ENCODE measurements at regions not wholly inside any gene's neighbourhood (a gene's known extent, or its start where the extent isn't known, plus 50 kb on each side); places are given as distances from the start of the nearest gene placed in this dataset.
A peak's percentile ranks its signal among the peaks of the same experiment; 100 is the strongest.

GRCh38 chr2:226446406-226447001, 353.1 kb downstream of the IRS1 start:
- no peak for DNase-seq (ENCODE audit: extremely low read depth, low read depth)

- no peak for DNase-seq (ENCODE audit: extremely low read depth, low read depth)
These were observed 354.3 kb downstream of the IRS1 start for GRCh38 chr2:226445216-226445861.

DNA sequence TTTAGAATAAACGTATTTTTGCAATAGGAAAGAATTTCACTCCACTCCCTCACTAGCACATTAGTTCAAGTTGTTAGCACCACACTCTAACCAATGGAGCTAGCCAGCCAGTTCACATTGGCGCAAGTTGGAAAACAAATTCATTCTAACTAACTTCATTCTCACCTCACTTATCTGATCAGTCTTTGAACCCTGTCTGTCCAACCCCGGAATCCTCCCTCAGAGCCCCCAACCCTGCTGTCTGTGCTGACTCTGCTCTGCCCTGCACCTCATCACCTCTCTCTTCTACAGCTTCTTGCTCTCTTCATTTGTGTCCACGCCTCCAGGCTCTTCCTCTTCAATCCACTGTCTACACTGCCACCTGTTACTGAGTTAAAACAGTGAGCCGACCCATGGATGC, 356.5 kb downstream of the IRS1 start:
- no peak for DNase-seq (ENCODE audit: extremely low read depth, low read depth)

- DNase-seq (ENCODE audit: extremely low read depth, low read depth), result peak; percentile 37
These were observed 359.3 kb downstream of the IRS1 start for GRCh38 chr2:226440127-226440918.

DNA sequence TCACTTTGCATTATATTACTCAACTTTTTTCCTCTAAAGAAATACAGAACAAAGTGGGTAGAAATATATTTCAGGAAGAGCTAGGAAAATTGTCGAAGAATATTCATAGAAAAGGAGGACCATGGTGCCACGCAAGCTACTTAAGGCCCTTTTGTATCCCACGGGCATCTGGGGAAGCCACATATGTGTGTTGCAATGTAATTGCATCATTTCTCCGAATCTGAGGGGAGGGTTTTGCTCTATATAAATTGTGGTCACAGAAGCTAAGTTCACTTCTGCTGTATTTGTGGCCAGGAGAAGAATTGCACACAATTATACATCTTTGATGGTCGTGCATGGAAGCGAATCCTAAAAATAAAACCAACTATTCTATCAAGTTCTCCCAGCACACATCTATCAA, 360.3 kb downstream of the IRS1 start:
- no peak for DNase-seq (ENCODE audit: extremely low read depth, low read depth)

GRCh38 chr2:226435146-226435545, 364.5 kb downstream of the IRS1 start:
- DNase-seq (ENCODE audit: extremely low read depth, low read depth), result no peak

DNA sequence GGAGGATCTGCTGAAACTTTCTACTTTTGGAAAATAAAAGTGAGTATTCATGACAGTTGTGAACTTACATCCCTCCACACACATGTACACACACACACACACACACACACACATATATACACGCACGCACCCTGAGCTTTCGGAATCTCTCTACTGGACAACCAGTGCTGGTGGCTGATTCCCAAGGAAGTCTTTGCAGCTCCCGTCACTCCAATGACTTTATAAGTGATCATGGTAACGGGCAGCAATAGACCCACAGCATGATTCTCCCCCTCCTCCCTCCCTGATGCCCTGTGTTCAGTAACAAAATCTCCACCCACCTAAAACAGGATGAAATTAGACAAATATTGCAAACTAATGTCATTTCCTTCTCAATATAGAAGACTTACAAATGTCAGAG, 364.9 kb downstream of the IRS1 start:
- DNase-seq (ENCODE audit: extremely low read depth, low read depth), result no peak

DNA sequence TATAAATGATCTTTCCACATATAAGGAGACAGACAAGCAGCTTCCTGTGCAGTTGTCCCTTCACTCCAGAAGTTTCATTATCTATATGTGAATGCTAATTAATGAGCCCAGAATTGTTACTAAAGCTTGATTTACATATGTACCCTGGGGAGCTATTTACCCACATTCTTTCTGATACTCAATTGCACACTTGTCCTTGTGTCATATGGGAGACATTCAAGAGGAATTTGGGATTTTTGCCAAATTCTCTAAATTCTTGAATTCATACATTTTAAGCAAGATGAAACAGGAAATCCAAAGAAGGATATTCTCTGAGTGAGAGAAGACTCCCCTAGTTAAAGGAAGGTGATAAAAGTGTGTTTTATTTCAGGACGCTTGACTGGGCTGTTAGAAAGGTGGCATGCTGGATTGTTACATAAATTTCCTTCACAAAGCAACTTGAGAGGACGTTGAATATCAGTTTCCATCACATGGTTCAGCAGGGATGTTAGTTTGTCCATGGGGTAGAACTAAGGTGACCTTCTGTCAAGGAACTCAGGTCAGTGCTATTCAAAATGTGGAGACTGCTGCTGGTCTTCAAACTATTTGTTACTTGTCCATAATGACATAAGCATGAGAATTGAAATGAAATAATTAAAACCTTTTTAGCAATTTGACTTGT, 368.2 kb downstream of the IRS1 start:
- no peak for DNase-seq (ENCODE audit: extremely low read depth, low read depth)

GRCh38 chr2:226429476-226429875, 370.1 kb downstream of the IRS1 start:
- DNase-seq (ENCODE audit: extremely low read depth, low read depth), result no peak

GRCh38 chr2:226427538-226428307, 371.9 kb downstream of the IRS1 start:
- DNase-seq (ENCODE audit: extremely low read depth, low read depth), result peak; percentile 44

DNA sequence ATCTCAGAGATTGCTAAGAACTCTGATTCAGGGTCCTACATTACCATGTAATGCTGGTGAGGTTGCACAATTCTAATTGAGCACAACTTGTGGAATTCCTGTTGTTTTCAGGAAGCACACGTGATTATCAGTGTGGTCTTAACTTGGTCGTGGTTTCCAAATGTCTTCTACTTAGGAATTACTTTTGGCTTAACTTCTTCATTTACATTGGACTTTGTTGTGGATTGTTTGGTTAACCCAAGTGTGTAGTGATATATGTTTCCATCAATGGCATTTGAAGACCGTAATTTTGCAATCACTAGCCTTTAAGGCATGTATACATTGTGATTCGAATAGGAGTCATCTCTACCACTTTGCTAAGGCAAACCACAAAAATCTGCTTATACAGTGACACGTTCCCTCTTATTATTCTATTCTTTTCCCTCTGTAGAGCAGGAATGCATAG, 373.3 kb downstream of the IRS1 start:
- DNase-seq (ENCODE audit: extremely low read depth, low read depth), result peak; percentile 81

DNA sequence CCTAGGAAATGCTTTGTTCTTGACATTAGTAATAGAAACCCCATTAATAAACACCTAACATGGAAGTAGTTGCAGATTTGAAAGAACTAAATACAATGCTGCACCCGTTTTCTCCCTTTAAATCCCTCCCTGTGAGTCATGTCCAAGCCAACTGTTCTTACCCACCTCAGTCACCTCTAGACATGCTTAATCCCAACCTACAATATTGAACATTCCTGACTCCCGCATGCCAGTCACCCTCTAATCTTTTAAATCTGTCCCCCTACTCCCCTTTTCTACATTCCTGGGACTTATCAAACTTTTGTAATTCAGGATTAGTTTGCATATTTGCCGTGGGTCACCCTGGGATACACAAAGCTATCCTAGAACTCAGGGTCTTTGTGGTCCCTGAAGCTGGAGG, 374.6 kb downstream of the IRS1 start:
- no peak for DNase-seq (ENCODE audit: extremely low read depth, low read depth)

DNA sequence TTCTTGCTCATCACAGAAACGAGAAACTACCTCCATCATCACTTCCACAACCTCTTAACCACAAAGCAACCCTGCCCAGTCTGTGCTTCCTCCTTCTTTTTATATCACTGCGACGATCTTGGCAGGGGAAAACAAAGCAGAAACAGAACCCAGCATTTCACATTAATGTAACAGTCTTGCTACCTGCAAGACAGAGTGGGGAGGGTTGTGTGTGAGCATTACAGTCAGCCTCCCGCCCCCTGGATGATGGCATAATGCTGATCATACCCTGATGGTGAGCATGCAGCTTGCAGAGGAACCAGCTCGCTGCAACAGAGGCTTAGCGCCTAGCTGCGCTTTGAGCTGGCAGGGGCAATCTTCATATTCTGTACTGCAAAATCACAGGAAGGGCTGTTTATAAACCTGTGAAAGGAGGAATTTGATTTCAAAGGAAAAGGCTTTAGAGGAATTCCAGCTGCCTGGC, 376.1 kb downstream of the IRS1 start:
- DNase-seq (ENCODE audit: extremely low read depth, low read depth), result peak; percentile 72

DNA sequence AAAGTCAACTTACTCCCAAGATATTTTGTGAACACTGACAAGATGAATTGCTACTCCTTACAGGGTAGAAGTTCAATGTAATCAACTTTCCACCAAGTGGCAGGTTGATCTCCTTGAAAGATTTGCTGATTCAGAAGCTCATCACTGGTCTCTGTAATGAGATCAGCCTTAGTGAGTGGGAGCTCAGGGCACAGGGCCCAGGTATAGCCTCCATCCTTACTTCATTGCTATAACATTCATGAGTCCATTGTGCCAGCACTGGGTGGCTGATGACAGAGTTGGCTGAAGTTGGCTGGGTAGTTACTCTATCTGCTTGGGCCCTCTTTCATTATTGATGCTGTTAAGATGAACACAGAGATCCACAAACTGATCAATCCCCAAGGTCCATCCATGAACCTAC, 379.0 kb downstream of the IRS1 start:
- no peak for DNase-seq (ENCODE audit: extremely low read depth, low read depth)

DNA sequence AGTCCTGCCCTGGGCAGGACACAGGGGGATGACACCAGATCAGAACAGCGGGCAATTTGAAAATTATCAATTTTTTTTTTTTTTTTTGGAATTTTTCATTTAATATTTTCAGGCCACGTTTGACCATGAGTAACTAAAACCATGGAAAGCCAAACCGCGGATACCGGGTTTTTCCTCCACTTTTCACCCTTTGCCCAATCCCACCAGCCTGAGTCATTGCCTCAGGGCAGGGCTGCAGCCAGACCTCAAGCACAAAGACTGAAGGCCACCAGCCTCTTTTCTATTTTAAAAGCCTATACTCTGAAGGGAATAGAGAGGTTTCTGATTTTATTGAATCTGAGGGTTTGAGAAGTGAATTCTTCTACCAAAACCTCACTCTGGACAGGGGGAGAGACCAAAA, 381.1 kb downstream of the IRS1 start:
- DNase-seq (ENCODE audit: extremely low read depth, low read depth), result no peak

DNA sequence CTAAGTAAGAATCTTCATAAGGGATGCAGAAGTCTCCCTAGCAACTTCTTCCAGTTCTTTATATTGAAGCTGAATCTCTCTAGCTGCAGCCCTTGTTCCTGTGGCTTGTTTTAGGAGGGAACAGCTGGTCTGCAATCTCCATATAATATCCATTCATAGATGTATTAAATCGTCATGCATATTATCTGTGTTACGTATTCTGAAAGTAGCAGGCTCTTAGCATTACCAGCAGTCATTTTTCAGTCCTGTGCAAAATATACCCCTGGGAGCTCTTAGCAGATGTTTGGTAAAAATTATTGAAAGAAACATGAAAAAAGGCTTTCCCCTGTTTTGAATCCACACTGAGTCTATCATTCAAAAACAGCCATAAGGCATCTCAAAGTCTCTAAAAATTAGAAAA, 385.3 kb downstream of the IRS1 start:
- no peak for DNase-seq (ENCODE audit: extremely low read depth, low read depth)

- no peak for DNase-seq (ENCODE audit: extremely low read depth, low read depth)
These were observed 386.0 kb downstream of the IRS1 start for GRCh38 chr2:226413498-226414130.

DNA sequence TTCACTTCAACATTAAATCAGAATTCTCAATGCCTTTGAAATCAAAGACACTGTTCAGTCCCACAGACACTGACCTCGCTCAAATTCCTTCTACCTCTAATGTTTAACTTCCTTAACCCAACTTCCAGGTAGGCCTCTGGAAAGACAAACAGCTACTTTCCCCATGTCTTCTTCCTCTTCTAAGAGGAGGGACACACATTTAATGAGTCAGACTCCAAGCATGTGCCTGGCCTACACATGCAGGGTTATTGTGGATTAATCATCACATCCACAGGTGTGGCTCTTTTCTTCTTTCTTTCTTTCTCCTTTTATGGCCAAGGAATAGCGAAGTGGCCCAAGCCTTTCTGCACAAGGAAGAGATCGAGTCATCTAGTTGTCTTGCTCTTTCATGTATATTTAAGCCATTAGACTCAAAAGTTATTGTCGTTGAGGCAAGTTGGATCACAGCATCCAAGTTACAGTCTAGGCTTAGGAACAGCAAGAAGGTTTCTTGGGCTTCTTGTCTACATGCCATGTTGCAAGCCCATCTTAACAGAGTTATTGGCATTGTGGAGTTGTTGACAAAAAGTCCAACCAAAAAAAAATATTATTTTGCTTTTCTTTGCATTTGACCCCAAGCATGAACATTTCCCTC, 387.8 kb downstream of the IRS1 start:
- no peak for DNase-seq (ENCODE audit: extremely low read depth, low read depth)

DNA sequence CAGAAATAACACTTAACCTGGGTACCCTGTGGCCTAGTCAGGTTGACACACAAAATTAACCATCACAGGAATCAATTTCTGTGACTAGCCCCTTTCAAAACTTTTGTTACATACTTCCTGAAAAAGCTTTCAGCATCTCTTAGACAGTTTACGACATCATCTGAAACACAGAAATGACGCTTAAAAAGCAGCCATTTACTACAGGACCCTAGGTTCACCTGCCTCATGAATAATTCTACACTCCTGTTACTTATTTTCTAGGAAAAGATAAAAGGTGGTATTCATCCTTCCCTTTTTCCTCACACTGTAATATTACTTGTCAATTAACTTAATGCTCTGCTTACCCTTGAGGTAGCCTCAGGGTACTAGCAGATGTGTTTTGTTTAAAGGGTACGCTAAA, 388.4 kb downstream of the IRS1 start:
- DNase-seq (ENCODE audit: extremely low read depth, low read depth), result no peak
